CD4-positive, CD25-positive, alpha-beta regulatory T cell (primary cell): ENCODE measurements at regions not wholly inside any gene's neighbourhood (a gene's known extent, or its start where the extent isn't known, plus 50 kb on each side); places are given as distances from the start of the nearest gene placed in this dataset.
A peak's percentile ranks its signal among the peaks of the same experiment; 100 is the strongest.
"Not testable (repeated sequence)": the region's sequence is repeated elsewhere in the genome, so short reads cannot be mapped to it uniquely, and the experiment has no call there.

Source experiments
- ATAC-seq, 2 donors: fragments of 150-1000 bp; cut with Tn5 transposase; one replicate each; pipeline ENCODE4 v1.10.0; 2021; ENCODE audit warnings: low read depth in 2 of 2, moderate number of reproducible peaks in 2 of 2, moderate library complexity in 1 of 2
- DNase-seq, 3 donors: peaks; one replicate each; pipeline versions ENCODE4 v3.0.0 to v3.0.0-alpha.2; 2012 to 2022; ENCODE audit warnings: mixed read lengths in 1 of 3
- H3K27ac ChIP-seq: one replicate; pipeline ENCODE4 v1.7.0; 2013; ENCODE audit warnings: mild to moderate bottlenecking, low read length; ENCODE audit not compliant: insufficient read depth, poor library complexity, severe bottlenecking
- H3K27me3 ChIP-seq: one replicate; pipeline ENCODE4 v1.7.0; 2013; ENCODE audit warnings: low read length; ENCODE audit not compliant: control insufficient read depth, insufficient read depth
- H3K36me3 ChIP-seq: one replicate; pipeline ENCODE4 v1.7.0; 2013; ENCODE audit warnings: mild to moderate bottlenecking, low read length, moderate library complexity; ENCODE audit not compliant: control insufficient read depth, insufficient read depth
- H3K4me1 ChIP-seq: 2 replicates; pipeline ENCODE4 v1.7.0; 2013; ENCODE audit warnings: mild to moderate bottlenecking, low read length; ENCODE audit not compliant: insufficient read depth, control insufficient read depth, poor library complexity, severe bottlenecking
- H3K4me3 ChIP-seq: one replicate; pipeline ENCODE4 v1.7.0; 2013; ENCODE audit warnings: low read depth, mild to moderate bottlenecking, low read length, moderate library complexity
- H3K9me3 ChIP-seq, 2 experiments: 1 replicate in 1 of 2; 2 replicates in 1 of 2; pipeline ENCODE4 v1.7.0; 2013; ENCODE audit warnings: low read length in 2 of 2, mild to moderate bottlenecking in 1 of 2, moderate library complexity in 1 of 2; ENCODE audit not compliant: control insufficient read depth in 2 of 2
- H3K27ac Mint-ChIP-seq, 3 donors: one replicate each; pipeline ENCODE4 v1.8.0; 2020 to 2022; ENCODE audit warnings: mild to moderate bottlenecking in 3 of 3, mixed read lengths in 3 of 3, moderate library complexity in 2 of 3
- H3K27me3 Mint-ChIP-seq: one replicate; pipeline ENCODE4 v1.8.0; 2022; ENCODE audit warnings: mild to moderate bottlenecking, mixed read lengths
- H3K36me3 Mint-ChIP-seq: one replicate; pipeline ENCODE4 v1.8.0; 2020; ENCODE audit warnings: mixed read lengths
- H3K4me1 Mint-ChIP-seq, 4 donors: one replicate each; pipeline ENCODE4 v1.8.0; 2020 to 2022; ENCODE audit warnings: mixed read lengths in 4 of 4, mild to moderate bottlenecking in 1 of 4
- H3K4me3 Mint-ChIP-seq, 4 donors: one replicate each; pipeline ENCODE4 v1.8.0; 2020 to 2022; ENCODE audit warnings: mild to moderate bottlenecking in 4 of 4, mixed read lengths in 4 of 4, moderate library complexity in 3 of 4
- H3K9me3 Mint-ChIP-seq, 7 donors: one replicate each; pipeline ENCODE4 v1.8.0; 2020 to 2022; ENCODE audit warnings: mixed read lengths in 7 of 7, mild to moderate bottlenecking in 3 of 7, moderate library complexity in 2 of 7

DNA sequence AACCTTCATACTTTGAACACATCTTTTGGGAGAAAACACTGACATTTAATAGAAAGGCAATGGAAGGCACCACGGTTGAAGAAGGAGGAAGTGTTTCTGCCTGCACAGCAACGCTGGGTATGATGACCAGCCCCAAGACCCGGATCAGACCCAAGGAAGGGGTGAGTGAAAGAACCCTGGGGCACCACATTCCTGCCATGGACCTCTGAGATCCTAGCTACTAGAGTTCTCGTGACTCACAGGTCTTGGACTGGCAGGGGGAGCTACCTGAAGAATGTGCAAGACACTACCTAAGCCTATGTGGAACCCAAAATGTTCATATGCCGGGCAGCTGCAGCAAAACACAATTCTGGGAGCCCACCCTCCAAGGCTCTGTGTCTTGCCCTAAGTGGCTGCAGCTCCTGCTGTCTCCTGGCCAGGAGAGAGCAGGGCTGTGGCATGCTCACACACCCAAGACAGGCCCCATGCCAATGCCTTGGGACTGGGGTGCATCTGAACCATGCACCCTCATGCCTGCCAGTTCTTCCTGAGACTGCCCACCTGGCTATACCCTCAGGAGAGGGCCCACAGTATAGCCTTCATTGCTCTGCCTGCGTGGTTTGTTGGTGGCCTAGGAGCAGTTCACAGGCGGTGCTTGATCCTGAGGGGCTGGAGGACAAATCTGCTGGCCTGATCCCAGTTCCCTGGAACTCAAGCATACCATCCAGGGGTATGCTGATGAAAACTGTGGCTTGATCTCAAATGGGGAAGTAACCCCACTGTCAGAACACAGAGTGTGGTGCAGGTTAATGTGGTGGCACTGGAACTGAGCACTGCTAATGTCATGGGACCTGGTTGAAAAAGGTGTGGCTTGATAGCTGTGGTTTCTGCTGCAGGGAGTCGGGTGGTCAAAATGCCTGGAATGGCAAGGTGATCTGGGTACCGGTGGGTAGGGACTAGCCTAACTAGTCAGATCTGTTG, 353.3 kb upstream of the ARHGEF26 start:
- H3K27ac Mint-ChIP-seq, result no peak overlapping the region
- Histone ChIP-seq H3K27me3 (peaks cover 3% of the 10 kb centered on the region), H3K4me1 (no peaks in the 10 kb centered on the region), H3K9me3 (peaks cover 0 to 7% of the 10 kb centered on the region in 2 experiments), H3K36me3 (no peaks in the 10 kb centered on the region), H3K27ac (no peak overlapping the region), H3K4me3 (no peak overlapping the region)
- H3K36me3 Mint-ChIP-seq, result no peaks in the 10 kb centered on the region
- peaks cover 0 to 9% (median 2%) of the 10 kb centered on the region in 7 donors for H3K9me3 Mint-ChIP-seq
- ATAC-seq (no peak), DNase-seq (no peak)
- peaks cover 4% of the 10 kb centered on the region for H3K27me3 Mint-ChIP-seq
- H3K4me3 Mint-ChIP-seq, result no peak overlapping the region
- no peaks in the 10 kb centered on the region for H3K4me1 Mint-ChIP-seq

DNA sequence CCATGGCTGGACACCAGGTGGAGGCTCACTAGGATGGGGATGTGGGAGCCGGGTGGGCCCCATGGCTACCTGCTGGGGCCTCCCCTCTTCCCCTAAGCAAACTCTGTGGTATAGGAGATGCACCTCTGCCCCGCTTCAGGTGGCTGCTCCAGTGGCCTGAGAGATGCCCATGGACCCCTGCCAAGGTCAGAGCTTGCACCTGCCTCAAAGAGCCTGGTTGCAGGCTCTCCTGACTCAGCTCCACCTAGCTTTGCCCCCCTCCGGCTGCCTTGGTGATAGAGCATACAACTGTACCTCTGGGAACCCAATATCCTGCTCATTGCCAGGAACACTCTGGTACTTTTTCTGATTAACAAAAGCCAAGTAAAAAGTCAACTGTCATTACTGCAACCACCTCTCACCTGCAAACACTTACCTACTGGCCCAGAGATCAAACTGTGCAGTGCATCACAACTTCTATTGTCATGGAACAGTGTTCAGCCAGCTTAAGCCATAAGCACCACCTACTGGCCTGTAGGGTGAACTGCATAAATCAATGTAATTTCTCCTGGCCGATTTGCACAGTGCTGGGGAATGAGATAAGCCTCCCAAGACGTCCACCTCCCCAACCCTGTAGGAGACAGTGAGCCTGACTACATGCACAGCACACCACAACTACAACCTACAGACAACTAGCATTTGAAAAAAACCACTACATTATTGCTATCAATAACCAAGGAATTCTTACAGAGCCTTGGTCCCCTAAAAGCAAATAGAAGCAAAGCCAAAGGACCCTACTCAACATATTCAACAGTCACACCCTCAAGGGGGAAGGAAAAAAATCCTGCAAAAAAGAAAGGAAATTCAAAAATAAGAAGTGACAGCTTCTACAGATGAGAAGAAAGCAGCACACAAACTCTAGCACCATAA, 352.4 kb upstream of the ARHGEF26 start:
- Mint-ChIP-seq H3K27ac (no peak overlapping the region), H3K27me3 (peaks cover 4% of the 10 kb centered on the region), H3K9me3 (peaks cover 0 to 9% (median 2%) of the 10 kb centered on the region in 7 donors), H3K4me1 (no peaks in the 10 kb centered on the region), H3K36me3 (no peaks in the 10 kb centered on the region), H3K4me3 (no peak overlapping the region)
- H3K9me3 ChIP-seq, result peaks cover 0 to 7% of the 10 kb centered on the region in 2 experiments
- H3K4me3 ChIP-seq, result no peak overlapping the region
- H3K4me1 ChIP-seq, result no peaks in the 10 kb centered on the region
- H3K36me3 ChIP-seq, result no peaks in the 10 kb centered on the region
- no peak overlapping the region for H3K27ac ChIP-seq
- peaks cover 3% of the 10 kb centered on the region for H3K27me3 ChIP-seq
- DNase-seq (peak; percentile 18 to 69 (median 58)), ATAC-seq (peak; percentile 82 to 87)

DNA sequence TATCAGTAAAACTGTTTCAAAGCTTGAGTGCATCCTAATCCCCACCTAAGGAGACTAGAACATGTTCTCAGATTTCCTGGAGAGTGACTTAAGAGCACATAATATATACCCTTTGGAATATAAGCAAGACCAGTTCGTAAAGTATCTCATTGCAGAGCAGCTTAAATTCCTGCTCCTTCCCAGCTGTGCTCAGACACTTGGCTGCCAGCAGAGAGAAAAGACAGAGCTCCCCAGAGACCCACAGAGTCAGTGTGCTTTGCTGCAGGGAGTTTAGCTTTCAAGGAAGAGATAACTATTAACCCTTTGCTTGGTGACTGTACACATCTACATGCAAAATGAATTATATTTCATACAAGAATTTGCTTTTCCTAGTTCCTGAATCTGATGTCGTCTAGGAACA, 338.1 kb upstream of the ARHGEF26 start:
- no peak overlapping the region for H3K4me3 Mint-ChIP-seq
- H3K36me3 Mint-ChIP-seq, result no peaks in the 10 kb centered on the region
- no peak overlapping the region for H3K27ac Mint-ChIP-seq
- H3K9me3 Mint-ChIP-seq, result peaks cover 0 to 2% (median 0%) of the 10 kb centered on the region in 7 donors
- peaks cover 4% of the 10 kb centered on the region for H3K27me3 Mint-ChIP-seq
- Histone ChIP-seq H3K4me1 (no peaks in the 10 kb centered on the region), H3K9me3 (no peaks in the 10 kb centered on the region), H3K4me3 (no peak overlapping the region), H3K27ac (no peak overlapping the region), H3K27me3 (no peaks in the 10 kb centered on the region), H3K36me3 (no peaks in the 10 kb centered on the region)
- no peak for ATAC-seq
- no peak for DNase-seq
- H3K4me1 Mint-ChIP-seq, result no peaks in the 10 kb centered on the region

DNA sequence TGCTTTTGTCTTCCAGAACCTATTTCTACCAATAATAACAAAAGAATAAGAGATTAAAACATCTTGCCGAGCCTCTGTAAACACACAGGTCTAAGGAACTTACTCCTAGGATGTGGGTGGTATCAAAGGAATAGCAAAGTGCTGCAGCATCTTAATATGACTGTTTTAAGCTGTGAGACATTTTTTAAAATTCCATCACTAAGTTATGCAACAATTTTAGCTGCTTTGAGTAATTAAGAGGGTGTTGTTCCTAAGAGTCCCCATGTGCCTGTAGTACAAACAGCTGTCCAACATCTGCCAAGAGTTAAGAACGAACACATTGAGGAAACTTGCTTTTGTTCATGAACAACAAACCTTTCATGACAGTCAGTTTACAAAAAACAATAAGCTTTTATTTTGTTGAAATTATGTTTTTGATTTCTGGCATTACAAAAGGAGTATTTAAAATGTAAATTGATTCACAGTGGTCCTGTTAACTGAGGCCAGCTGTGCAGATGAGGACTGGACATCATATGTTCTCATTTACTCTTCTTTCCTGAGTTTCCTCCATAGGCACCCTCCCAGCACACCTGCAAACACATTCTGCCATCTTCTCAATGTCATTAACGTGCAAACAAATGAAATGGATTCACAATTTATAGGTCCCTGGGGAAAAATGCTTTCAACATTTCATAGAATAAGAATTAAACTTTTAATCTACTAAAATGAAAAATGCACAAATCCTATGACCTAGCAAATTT, 337.3 kb upstream of the ARHGEF26 start:
- H3K27ac ChIP-seq, result no peak overlapping the region
- no peak for ATAC-seq
- H3K4me3 Mint-ChIP-seq, result no peak overlapping the region
- H3K4me1 ChIP-seq, result no peaks in the 10 kb centered on the region
- no peak overlapping the region for H3K27ac Mint-ChIP-seq
- H3K27me3 ChIP-seq, result no peaks in the 10 kb centered on the region
- H3K27me3 Mint-ChIP-seq, result peaks cover 4% of the 10 kb centered on the region
- peaks cover 0 to 2% (median 0%) of the 10 kb centered on the region in 7 donors for H3K9me3 Mint-ChIP-seq
- no peaks in the 10 kb centered on the region for H3K9me3 ChIP-seq
- no peak for DNase-seq
- H3K36me3 Mint-ChIP-seq, result no peaks in the 10 kb centered on the region
- no peaks in the 10 kb centered on the region for H3K36me3 ChIP-seq
- no peaks in the 10 kb centered on the region for H3K4me1 Mint-ChIP-seq
- no peak overlapping the region for H3K4me3 ChIP-seq

DNA sequence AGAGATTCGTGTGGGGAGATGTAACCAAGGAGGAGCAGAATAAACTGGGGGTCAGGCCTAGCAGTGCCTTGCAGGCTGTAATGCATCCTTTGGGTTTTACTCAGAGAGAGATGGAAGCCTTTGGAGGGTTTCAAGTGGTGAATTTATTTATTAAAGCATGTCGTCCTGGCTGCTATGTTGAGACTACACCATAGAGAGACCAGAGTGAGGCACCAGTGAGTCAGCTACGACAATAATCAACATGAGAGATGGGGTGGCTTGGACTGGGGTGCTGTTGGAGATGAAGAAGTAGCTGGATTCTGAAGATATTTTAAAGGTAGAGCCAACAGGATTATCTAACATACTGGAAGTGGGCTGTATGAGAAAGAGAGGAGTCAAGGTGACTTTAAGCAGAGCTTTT, 335.3 kb upstream of the ARHGEF26 start:
- Histone ChIP-seq H3K4me1 (no peaks in the 10 kb centered on the region), H3K4me3 (no peak overlapping the region), H3K9me3 (no peaks in the 10 kb centered on the region), H3K36me3 (no peaks in the 10 kb centered on the region), H3K27ac (no peak overlapping the region), H3K27me3 (no peaks in the 10 kb centered on the region)
- Mint-ChIP-seq H3K27me3 (peaks cover 4% of the 10 kb centered on the region), H3K4me3 (no peak overlapping the region), H3K27ac (no peak overlapping the region), H3K9me3 (peaks cover 0 to 2% (median under 1%) of the 10 kb centered on the region in 7 donors), H3K36me3 (no peaks in the 10 kb centered on the region), H3K4me1 (no peaks in the 10 kb centered on the region)
- DNase-seq, result peak in 1 of 3 donors; percentile 23
- no peak for ATAC-seq

DNA sequence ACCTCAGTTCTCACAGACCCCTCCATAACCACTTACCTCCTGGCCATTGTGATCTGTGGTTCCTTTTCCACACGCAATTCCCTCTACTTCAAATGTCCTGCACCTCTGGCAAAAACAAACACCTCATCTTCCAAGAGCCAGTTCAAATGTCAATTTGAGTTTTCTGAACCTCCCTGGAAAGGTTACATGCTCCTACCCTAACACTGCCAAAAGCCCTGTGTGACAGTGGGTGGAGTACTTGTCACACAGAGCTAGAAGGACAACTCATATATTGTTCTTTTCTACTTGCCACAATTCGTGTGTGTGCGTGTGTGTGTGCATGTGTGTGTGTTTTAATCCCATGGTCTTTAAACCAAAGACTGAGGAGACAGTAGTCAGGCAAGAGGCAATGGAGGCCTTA, 331.8 kb upstream of the ARHGEF26 start:
- Mint-ChIP-seq H3K27ac (no peak overlapping the region), H3K9me3 (peaks cover 0 to 9% (median 2%) of the 10 kb centered on the region in 7 donors), H3K27me3 (no peaks in the 10 kb centered on the region), H3K4me1 (no peaks in the 10 kb centered on the region), H3K36me3 (no peaks in the 10 kb centered on the region), H3K4me3 (no peak overlapping the region)
- Histone ChIP-seq H3K27me3 (no peaks in the 10 kb centered on the region), H3K36me3 (no peaks in the 10 kb centered on the region), H3K27ac (no peak overlapping the region), H3K4me1 (no peaks in the 10 kb centered on the region), H3K4me3 (no peak overlapping the region), H3K9me3 (no peaks in the 10 kb centered on the region)
- no peak for ATAC-seq
- no peak for DNase-seq

DNA sequence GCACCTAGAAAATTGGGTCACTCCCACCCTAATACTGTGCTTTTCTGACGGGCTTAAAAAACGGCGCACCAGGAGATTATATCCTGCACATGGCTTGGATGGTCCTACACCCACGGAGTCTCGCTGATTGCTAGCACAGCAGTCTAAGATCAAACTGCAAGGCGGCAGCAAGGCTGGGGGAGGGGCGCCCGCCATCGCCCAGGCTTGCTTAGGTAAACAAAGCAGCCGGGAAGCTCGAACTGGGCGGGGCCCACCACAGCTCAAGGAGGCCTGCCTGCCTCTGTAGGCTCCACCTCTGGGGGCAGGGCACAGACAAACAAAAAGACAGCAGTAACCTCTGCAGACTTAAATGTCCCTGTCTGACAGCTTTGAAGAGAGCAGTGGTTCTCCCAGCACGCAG, 324.1 kb upstream of the ARHGEF26 start:
- H3K27ac Mint-ChIP-seq, H3K9me3 Mint-ChIP-seq, ATAC-seq, H3K27me3 ChIP-seq, H3K4me3 ChIP-seq, H3K27me3 Mint-ChIP-seq, DNase-seq, H3K36me3 ChIP-seq, H3K27ac ChIP-seq, H3K4me3 Mint-ChIP-seq, H3K36me3 Mint-ChIP-seq, H3K4me1 Mint-ChIP-seq, H3K4me1 ChIP-seq, H3K9me3 ChIP-seq: not testable (repeated sequence)
